GM18858 (cell line): ENCODE measurements at regions not wholly inside any gene's neighbourhood (a gene's known extent, or its start where the extent isn't known, plus 50 kb on each side); places are given as distances from the start of the nearest gene placed in this dataset.

Experiments used
- ATAC-seq: cut with Tn5 transposase; IDR thresholded peaks from one replicate; pipeline ENCODE4 v1.9.1; 2021; ENCODE audit not compliant: unreplicated experiment

- no peak for ATAC-seq
Observed at GRCh38 chr9:107919263-107919662, 429.7 kb upstream of the KLF4 start.

GRCh38 chr9:107918749-107919148 is 429.2 kb upstream of the KLF4 start:
- ATAC-seq = no peak

DNA sequence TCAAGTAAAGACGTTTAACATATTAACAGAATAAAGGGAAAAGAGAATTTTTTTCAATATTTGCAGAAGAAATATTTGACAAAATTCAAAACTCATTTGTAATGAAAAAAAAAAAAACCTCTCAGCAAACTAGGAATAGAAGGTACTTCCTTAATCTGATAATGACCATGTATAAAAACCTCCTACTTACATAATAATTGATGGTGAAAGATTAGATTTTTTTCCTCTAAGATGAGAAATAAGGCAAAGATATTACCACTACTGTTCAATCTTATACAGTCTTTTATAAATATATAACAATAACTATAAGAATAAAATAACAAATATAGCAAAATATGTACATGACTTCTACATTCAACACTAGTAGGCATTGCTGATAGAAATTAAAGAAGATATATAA is 424.6 kb upstream of the KLF4 start:
- no peak for ATAC-seq

DNA sequence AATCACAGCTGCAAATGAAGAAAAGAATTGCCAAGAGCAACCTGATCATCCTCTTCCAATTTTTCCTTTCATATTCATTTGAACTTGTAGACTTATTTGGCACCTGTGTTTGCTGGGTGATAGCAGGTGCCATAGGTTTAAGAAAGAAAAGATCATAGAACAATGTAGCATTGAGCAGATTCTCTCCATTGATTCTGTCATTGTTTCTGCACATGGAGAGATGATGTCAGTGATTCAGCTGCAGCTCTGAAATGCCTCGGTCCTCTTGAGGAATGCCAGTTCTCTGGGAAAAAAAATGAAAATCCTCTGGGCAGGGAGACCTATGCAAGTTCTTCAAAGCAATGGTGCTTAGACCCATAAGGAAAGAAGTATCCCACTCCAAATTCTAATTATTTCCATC is 418.1 kb upstream of the KLF4 start:
- ATAC-seq = no peak

DNA sequence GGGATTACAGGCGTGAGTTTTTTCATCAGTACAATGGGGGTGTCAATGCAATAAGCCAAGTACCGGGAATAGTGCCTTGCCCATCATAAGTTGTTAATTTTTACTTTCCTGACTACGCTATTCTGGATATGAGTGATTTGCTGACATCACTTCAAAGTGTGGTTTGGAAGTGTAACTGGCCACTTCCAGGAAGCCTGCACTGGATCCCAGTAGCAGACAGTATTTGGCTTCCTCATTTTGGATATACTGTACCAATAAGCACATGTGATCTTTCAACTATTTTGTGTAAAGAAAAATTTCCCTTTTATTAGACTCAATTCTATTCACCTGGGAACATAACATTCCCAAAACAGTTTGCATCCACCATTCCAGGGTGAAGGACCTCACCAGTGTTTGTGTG is 417.7 kb upstream of the KLF4 start:
- no peak for ATAC-seq

- ATAC-seq = no peak
Observed at GRCh38 chr9:107906074-107906473, 416.5 kb upstream of the KLF4 start.

- ATAC-seq = no peak
Observed at GRCh38 chr9:107905308-107906020, 415.9 kb upstream of the KLF4 start.

DNA sequence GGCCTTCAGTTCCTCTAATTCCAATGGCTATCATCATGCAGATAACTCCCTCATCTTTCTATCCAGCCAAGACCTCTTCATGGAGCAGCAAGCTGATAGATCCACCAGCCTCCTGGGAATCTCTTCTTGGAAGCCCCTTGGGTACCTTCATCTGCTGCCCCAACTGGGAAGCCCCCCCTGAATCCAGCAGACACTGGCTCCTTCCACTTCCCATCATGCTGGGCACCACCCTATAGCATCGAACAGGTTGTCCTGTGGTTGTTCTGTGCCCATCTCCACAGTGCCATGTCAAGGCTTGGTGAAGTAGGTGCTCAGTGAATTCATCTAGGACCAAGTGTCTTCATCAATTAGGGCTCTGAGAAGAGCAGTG is 410.4 kb upstream of the KLF4 start:
- ATAC-seq = no peak

- no peak for ATAC-seq
Observed at GRCh38 chr9:107898761-107899160, 409.2 kb upstream of the KLF4 start.

DNA sequence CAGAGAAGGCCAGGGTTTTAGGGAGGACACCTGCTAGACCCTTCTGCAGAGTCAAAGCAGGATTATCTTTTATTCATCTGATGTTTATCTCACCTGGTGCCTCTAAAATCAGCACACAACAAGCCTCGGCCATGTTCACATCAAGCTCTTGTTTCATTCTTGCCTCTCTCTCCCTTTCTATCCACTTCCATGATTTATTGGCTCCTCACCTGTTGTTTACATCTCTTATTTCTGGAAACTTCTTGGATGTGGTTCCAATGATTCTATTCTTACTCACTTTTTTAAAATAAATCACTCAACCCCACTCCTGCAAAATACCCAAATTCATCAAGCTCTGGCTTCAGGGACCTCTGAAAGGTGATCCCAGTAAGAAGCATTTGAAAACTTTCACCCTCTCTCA is 407.0 kb upstream of the KLF4 start:
- ATAC-seq = no peak

DNA sequence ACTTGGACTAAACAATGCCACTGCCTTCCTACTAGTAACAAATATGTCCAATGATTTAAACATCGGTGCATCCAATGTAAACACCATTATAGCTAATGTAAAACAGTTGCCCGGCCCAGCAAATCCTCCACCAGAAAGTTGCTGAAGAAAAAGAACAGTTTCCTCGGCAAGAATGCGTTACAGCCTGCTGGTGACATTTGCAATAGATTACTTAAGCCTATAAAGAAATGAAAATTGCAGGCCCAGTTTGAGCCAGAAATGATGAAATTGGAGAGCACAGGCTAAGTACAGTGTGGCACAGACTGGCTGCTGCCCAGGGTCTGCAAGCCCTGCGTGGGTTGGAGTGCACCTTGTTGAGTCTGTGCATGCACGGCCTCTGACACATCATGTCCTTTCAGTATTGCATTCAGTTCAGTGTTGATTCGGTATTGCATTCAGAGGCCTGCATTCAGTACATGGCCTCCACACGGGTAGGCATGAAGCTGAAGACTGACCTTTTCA is 406.0 kb upstream of the KLF4 start:
- no peak for ATAC-seq

DNA sequence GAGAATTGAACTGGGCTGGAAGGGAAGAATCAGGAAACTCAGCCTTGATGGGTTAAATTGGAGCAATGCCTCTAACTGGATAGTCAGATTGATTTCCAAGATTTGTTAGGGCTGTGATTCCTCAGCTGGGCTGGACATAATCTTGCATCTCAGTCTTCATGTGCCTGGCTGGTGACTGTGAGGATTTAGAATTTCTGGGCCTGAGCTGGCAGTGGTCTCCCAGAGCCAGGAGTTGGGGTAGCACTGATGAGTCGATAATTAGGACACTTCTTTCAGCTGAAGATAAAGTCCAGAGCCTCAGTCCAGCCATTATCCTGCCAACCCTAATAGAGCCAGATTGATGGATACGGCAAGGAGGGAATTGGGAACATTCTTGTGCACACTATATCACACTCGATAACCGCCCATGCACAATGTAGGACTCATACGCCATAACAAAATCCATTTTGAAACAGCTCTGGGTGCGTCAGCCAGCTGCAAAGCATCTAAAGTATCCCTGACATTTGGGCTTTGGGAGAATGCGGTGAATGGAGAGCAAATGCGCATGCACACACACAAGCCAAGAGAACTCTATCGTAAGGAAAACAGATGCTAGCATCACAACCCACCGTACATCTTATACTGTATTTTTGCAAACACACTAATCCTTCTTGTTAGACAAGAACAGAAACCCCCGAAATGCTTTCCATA is 405.1 kb upstream of the KLF4 start:
- no peak for ATAC-seq

DNA sequence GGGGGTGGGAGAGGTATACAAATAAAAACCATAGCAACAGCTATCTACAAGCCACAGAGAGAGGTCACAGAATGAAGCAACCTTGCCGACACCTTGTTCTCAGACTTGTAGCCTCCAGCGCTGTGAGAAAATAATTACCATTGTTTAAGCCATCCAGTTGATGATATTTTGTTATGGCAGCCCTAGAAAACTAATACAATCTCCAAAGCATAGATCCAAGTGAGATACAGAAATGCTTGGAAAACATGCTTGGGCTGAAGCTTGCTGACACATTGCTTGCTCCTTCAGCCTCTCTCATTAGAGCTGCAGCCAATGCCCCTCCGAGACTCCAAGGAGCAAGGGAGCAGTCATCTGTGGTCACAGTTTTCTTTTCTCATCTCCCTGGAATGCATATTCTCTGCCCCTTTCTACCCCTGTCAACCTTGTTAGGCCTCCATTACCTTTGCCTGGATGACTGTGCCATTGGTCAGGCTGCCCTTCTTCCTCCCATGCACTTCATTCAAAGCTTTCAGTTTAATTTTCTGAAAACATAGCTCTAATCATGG is 401.4 kb upstream of the KLF4 start:
- ATAC-seq = no peak

- no peak for ATAC-seq
Observed at GRCh38 chr9:107888773-107889227, 399.2 kb upstream of the KLF4 start.

DNA sequence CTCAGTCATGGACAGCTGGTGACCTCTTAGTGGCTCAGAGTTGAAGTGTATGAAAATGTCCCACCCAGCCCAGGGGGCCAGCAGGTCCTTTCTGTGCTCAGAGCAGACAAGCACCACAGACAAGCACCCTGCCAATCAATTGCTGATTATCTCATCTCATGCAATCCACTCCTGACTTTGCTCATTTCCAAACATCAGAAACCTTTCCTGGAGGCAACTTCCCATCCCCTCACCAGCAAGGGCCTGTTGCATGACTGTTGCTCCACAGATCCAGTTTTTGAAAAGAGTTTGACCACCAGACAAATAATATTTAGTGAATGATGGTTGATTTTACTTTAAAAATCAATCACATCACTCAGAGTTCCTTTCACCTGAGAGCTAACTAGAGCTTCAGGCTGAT is 397.3 kb upstream of the KLF4 start:
- ATAC-seq = no peak

- peak; percentile 92 for ATAC-seq
Observed at GRCh38 chr9:107883496-107884124, 394.0 kb upstream of the KLF4 start.

GRCh38 chr9:107881626-107882300 is 392.2 kb upstream of the KLF4 start:
- ATAC-seq = no peak

- no peak for ATAC-seq
Observed at GRCh38 chr9:107878462-107878861, 388.9 kb upstream of the KLF4 start.

DNA sequence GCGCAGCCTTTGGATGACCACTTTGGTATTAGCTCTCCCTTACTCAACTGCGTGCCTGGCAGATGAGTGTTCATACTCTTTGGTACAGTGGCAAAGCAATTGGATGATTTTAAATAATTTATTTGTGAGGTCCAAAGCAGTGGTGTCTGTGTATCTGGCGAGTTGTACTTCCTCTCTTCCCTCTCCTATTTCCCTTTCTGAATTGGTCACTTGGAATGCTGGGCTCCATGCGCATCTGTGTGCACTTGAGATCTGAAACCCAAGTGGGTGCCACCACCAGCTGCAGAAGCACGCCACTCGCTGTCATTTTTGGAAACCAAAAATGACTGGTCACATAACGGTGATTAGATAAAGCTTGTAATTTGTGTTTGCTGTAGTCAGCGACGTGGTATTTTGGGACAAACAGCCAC is 386.0 kb upstream of the KLF4 start:
- ATAC-seq = no peak

GRCh38 chr9:107874591-107875369 is 385.2 kb upstream of the KLF4 start:
- peak; percentile 70 for ATAC-seq
